B cell (primary cell): ENCODE measurements at regions not wholly inside any gene's neighbourhood (a gene's known extent, or its start where the extent isn't known, plus 50 kb on each side); places are given as distances from the start of the nearest gene placed in this dataset.

Experiments
- ATAC-seq: fragments of 200-7000 bp; cut with Tn5 transposase; one replicate; pipeline ENCODE4 v1.10.0; 2021; ENCODE audit warnings: low read depth, mild to moderate bottlenecking, moderate number of reproducible peaks, moderate library complexity
- CTCF ChIA-PET: fragments of 350-600 bp; sonication (Branson Sonifier 250); formaldehyde crosslinking; loops from one replicate; lab custom pipeline; 2021; ENCODE audit warnings: antibody characterized with exemption, inconsistent platforms; lab: Charles Lee
- POLR2A ChIA-PET: fragments of 350-600 bp; sonication (Branson Sonifier 250); formaldehyde crosslinking; loops from one replicate; lab custom pipeline; 2021; ENCODE audit warnings: antibody characterized with exemption; lab: Charles Lee
- DNase-seq: peaks from one replicate; pipeline ENCODE4 v3.0.0; 2013
- H2AFZ ChIP-seq: 2 replicates; pipeline ENCODE4 v1.6.1; 2012; ENCODE audit warnings: mild to moderate bottlenecking, low read depth, low read length; ENCODE audit not compliant: insufficient read depth, poor library complexity, severe bottlenecking
- H3K27ac ChIP-seq, 2 donors: 1 replicate in 1 of 2; 2 replicates in 1 of 2; pipeline ENCODE4 v1.5.1; 2012 to 2013; ENCODE audit warnings: low read length in 2 of 2, mild to moderate bottlenecking in 2 of 2, moderate library complexity in 1 of 2
- H3K27me3 ChIP-seq, 4 experiments: fragments of 200-600 bp in 1 of 4; sonication (generic) in 1 of 4; replicated peaks in 1 of 4; 1 replicate in 2 of 4; 2 replicates in 2 of 4; pipeline versions ENCODE4 v1.6.1 to v1.7.0; 2013 to 2016; ENCODE audit warnings: low read length in 3 of 4, mild to moderate bottlenecking in 2 of 4, mixed read lengths in 1 of 4, moderate library complexity in 1 of 4; ENCODE audit not compliant: insufficient read depth in 4 of 4, control insufficient read depth in 3 of 4; ENCODE audit errors: control extremely low read depth in 1 of 4
- H3K36me3 ChIP-seq, 2 experiments: replicated peaks in 1 of 2; 1 replicate in 1 of 2; 2 replicates in 1 of 2; pipeline versions ENCODE4 v1.6.1 to v1.7.1; 2013; ENCODE audit warnings: low read length in 1 of 2; ENCODE audit not compliant: insufficient read depth in 2 of 2, control insufficient read depth in 1 of 2; ENCODE audit errors: control extremely low read depth in 1 of 2, extremely low read depth in 1 of 2
- H3K4me1 ChIP-seq, 2 donors: fragments of 200-600 bp in 1 of 2; sonication (generic) in 1 of 2; 1 replicate in 1 of 2; 2 replicates in 1 of 2; pipeline versions ENCODE4 v1.5.1 to v1.6.1; 2013 to 2017; ENCODE audit warnings: low read length in 2 of 2; ENCODE audit not compliant: control insufficient read depth in 2 of 2, insufficient read depth in 2 of 2
- H3K4me2 ChIP-seq: replicated peaks from 2 replicates; pipeline ENCODE3; 2012; ENCODE audit warnings: mild to moderate bottlenecking, low read depth, low read length; ENCODE audit not compliant: poor library complexity, severe bottlenecking
- H3K4me3 ChIP-seq, 5 experiments: fragments of 200-600 bp in 1 of 5; sonication (generic) in 1 of 5; 1 replicate in 3 of 5; 2 replicates in 2 of 5; pipeline versions ENCODE4 v1.5.1 to v1.7.0; 2011 to 2016; ENCODE audit warnings: low read length in 4 of 5, mild to moderate bottlenecking in 4 of 5, low read depth in 2 of 5, control low read depth in 1 of 5, moderate library complexity in 1 of 5; ENCODE audit not compliant: insufficient read depth in 1 of 5; ENCODE audit errors: control extremely low read depth in 1 of 5, extremely low read depth in 1 of 5
- H3K79me2 ChIP-seq: fragments of 200-600 bp; sonication (generic); one replicate; pipeline ENCODE4 v1.6.0; 2016; ENCODE audit warnings: low read length; ENCODE audit not compliant: control insufficient read depth, insufficient read depth
- H3K9ac ChIP-seq: fragments of 200-600 bp; sonication (generic); 2 replicates; pipeline ENCODE4 v1.6.1; 2017; ENCODE audit warnings: mild to moderate bottlenecking, low read length, moderate library complexity
- H3K9me3 ChIP-seq, 3 donors: one replicate each; pipeline versions ENCODE4 v1.6.1 to v1.7.1; 2013; ENCODE audit warnings: low read length in 2 of 3; ENCODE audit not compliant: control insufficient read depth in 2 of 3, insufficient read depth in 1 of 3; ENCODE audit errors: control extremely low read depth in 1 of 3
- H4K20me1 ChIP-seq: 2 replicates; pipeline ENCODE4 v1.6.0; 2012; ENCODE audit warnings: mild to moderate bottlenecking, low read length; ENCODE audit not compliant: insufficient read depth, control insufficient read depth, poor library complexity, severe bottlenecking
- H3K27ac Mint-ChIP-seq: one replicate; pipeline ENCODE4 v1.8.0; 2021; ENCODE audit warnings: mixed read lengths
- H3K27me3 Mint-ChIP-seq: one replicate; pipeline ENCODE4 v1.8.0; 2021; ENCODE audit warnings: mixed read lengths
- H3K4me1 Mint-ChIP-seq: one replicate; pipeline ENCODE4 v1.8.0; 2021; ENCODE audit warnings: mixed read lengths
- H3K4me3 Mint-ChIP-seq: one replicate; pipeline ENCODE4 v1.8.0; 2021; ENCODE audit warnings: mixed read lengths
- H3K9me3 Mint-ChIP-seq: one replicate; pipeline ENCODE4 v1.8.0; 2022; ENCODE audit warnings: mixed read lengths; ENCODE audit not compliant: insufficient read depth
- CTCF ChIP-seq: fragments of 200-600 bp; IDR thresholded peaks from one replicate; pipeline ENCODE4 v1.8.0; 2022; ENCODE audit warnings: antibody characterized with exemption, mild to moderate bottlenecking
- EZH2 ChIP-seq: IDR thresholded peaks from 2 replicates; pipeline ENCODE4 v1.6.1; 2012; ENCODE audit warnings: borderline replicate concordance, low read depth, mild to moderate bottlenecking, moderate library complexity, low read length; ENCODE audit not compliant: insufficient read depth, poor library complexity, severe bottlenecking
- intact Hi-C: fragments of 100-400 bp; cut with micrococcal nuclease; formaldehyde crosslinking; loops from one replicate; pipeline ENCODE4 v1.10.0; 2022

GRCh38 chr6:112667427-112667826, 320.3 kb downstream of the RFPL4B start:
- ChIA-PET CTCF (no interaction called here), POLR2A (no interaction called here)
- Histone ChIP-seq H3K4me1 (no peaks in the 10 kb centered on the region), H3K9ac (no peak overlapping the region), H3K79me2 (no peaks in the 10 kb centered on the region), H3K27me3 (peaks cover 0 to under 1% (median 0%) of the 10 kb centered on the region in 4 experiments), H3K36me3 (no peaks in the 10 kb centered on the region), H3K4me2 (no peak overlapping the region), H3K4me3 (no peak overlapping the region), H2AFZ (no peak overlapping the region), H3K27ac (no peak overlapping the region), H3K9me3 (peaks cover 0 to 5% (median 0%) of the 10 kb centered on the region in 3 donors), H4K20me1 (no peaks in the 10 kb centered on the region)
- Mint-ChIP-seq H3K9me3 (no peaks in the 10 kb centered on the region), H3K27me3 (peaks cover 3% of the 10 kb centered on the region), H3K4me3 (no peak overlapping the region), H3K4me1 (no peaks in the 10 kb centered on the region), H3K27ac (no peak overlapping the region)
- intact Hi-C loops: no loop called here
- TF ChIP-seq EZH2 (no peak), CTCF (no peak)
- ATAC-seq (no peak), DNase-seq (no peak)

GRCh38 chr6:112680091-112680490, 333.0 kb downstream of the RFPL4B start:
- H3K4me3 ChIP-seq: no peak overlapping the region
- TF ChIP-seq CTCF (no peak), EZH2 (no peak)
- CTCF ChIA-PET: no interaction called here
- no peak overlapping the region for H3K4me2 ChIP-seq
- no peaks in the 10 kb centered on the region for H4K20me1 ChIP-seq
- no peak overlapping the region for H3K9ac ChIP-seq
- H3K27ac ChIP-seq: no peak overlapping the region
- DNase-seq (no peak), ATAC-seq (no peak)
- H3K9me3 Mint-ChIP-seq: no peaks in the 10 kb centered on the region
- H3K4me3 Mint-ChIP-seq: no peak overlapping the region
- H3K36me3 ChIP-seq: no peaks in the 10 kb centered on the region
- no peak overlapping the region for H3K27ac Mint-ChIP-seq
- intact Hi-C loops: no loop called here
- H3K79me2 ChIP-seq: no peaks in the 10 kb centered on the region
- no peak overlapping the region for H2AFZ ChIP-seq
- H3K4me1 ChIP-seq: no peaks in the 10 kb centered on the region
- H3K4me1 Mint-ChIP-seq: no peaks in the 10 kb centered on the region
- no peaks in the 10 kb centered on the region for H3K27me3 ChIP-seq
- H3K27me3 Mint-ChIP-seq: no peaks in the 10 kb centered on the region
- H3K9me3 ChIP-seq: no peaks in the 10 kb centered on the region
- POLR2A ChIA-PET: no interaction called here
